Esophagus squamous epithelium (tissue), 5 donors: ENCODE measurements at regions not wholly inside any gene's neighbourhood (a gene's known extent, or its start where the extent isn't known, plus 50 kb on each side); places are given as distances from the start of the nearest gene placed in this dataset.

Experiments
- DNase-seq: peaks from one replicate; lab custom pipeline; 2025; lab: John Stamatoyannopoulos, UW
- H3K27ac ChIP-seq, 4 donors: fragments of 200-600 bp; sonication (generic); one replicate each; pipeline ENCODE4 v1.5.1; 2016 to 2019; ENCODE audit warnings: mild to moderate bottlenecking in 1 of 4
- H3K27me3 ChIP-seq, 4 donors: fragments of 200-600 bp; sonication (generic); 1 replicate in 3 of 4; 2 replicates in 1 of 4; pipeline versions ENCODE4 v1.5.1 to v1.6.0; 2017 to 2021; ENCODE audit warnings: antibody characterized with exemption in 1 of 4
- H3K36me3 ChIP-seq, 3 donors: fragments of 200-600 bp; sonication (generic); one replicate each; pipeline ENCODE4 v1.5.1; 2016 to 2019
- H3K4me1 ChIP-seq, 3 donors: fragments of 200-600 bp; sonication (generic); one replicate each; pipeline ENCODE4 v1.5.1; 2017 to 2019
- H3K4me3 ChIP-seq, 4 donors: fragments of 200-600 bp; sonication (generic); 1 replicate in 3 of 4; 2 replicates in 1 of 4; pipeline ENCODE4 v1.5.1; 2016 to 2019; ENCODE audit warnings: mild to moderate bottlenecking in 2 of 4, moderate library complexity in 1 of 4
- H3K9me3 ChIP-seq, 3 donors: fragments of 200-600 bp; sonication (generic); one replicate each; pipeline ENCODE4 v1.5.1; 2016 to 2019
- CTCF ChIP-seq, 6 experiments: fragments of 450-650 bp in 4 of 6; fragments of 200-600 bp in 2 of 6; sonication (generic) in 2 of 6; IDR thresholded peaks; one replicate each; pipeline ENCODE4 v1.5.1; 2016 to 2019; ENCODE audit warnings: antibody characterized with exemption in 6 of 6, mild to moderate bottlenecking in 4 of 6, moderate library complexity in 4 of 6
- POLR2A ChIP-seq, 4 donors: fragments of 450-650 bp; IDR thresholded peaks; one replicate each; pipeline ENCODE4 v1.6.1; 2017; ENCODE audit warnings: antibody characterized with exemption in 4 of 4, mild to moderate bottlenecking in 4 of 4, moderate library complexity in 3 of 4
- WGBS, 2 donors: methylation state at CpG; one replicate each; pipeline ENCODE4 v1.1.5; 2018; 5-methylcytosine and 5-hydroxymethylcytosine counted together
- intact Hi-C: fragments of 100-400 bp; cut with DNase I; formaldehyde crosslinking; loops from one replicate; pipeline ENCODE4 v1.15.0; 2022
- donor health status: DM: yes; HTN: yes; CAD: no.

- no peaks in the 10 kb centered on the region for H3K36me3 ChIP-seq
- H3K27me3 ChIP-seq = peaks cover 0 to 72% (median 0%) of the 10 kb centered on the region in 4 donors
- TF ChIP-seq CTCF (IDR thresholded peaks at IDR 0.05) (no peak), POLR2A (IDR thresholded peaks at IDR 0.05) (no peak)
- intact Hi-C loops = no loop called here
- no peak for DNase-seq
- 67 to 68% methylated on average over 4 of the region's 4 CpGs for WGBS, 2 donors
- H3K9me3 ChIP-seq = no peaks in the 10 kb centered on the region
- H3K4me3 ChIP-seq = no peak overlapping the region
- H3K4me1 ChIP-seq = peaks cover 0 to 24% (median 0%) of the 10 kb centered on the region in 3 donors
- H3K27ac ChIP-seq = no peak overlapping the region
Measured at GRCh38 chr12:69094606-69095216, 144.7 kb upstream of the CPSF6 start.

GRCh38 chr12:69095765-69096477 lies 143.4 kb upstream of the CPSF6 start:
- TF ChIP-seq CTCF (IDR thresholded peaks at IDR 0.05) = no peak
- no peak for TF ChIP-seq POLR2A (IDR thresholded peaks at IDR 0.05)
- H3K27me3 ChIP-seq = peaks cover 0 to 71% (median 0%) of the 10 kb centered on the region in 4 donors
- intact Hi-C loops = no loop called here
- H3K9me3 ChIP-seq = no peaks in the 10 kb centered on the region
- no peak overlapping the region for H3K4me3 ChIP-seq
- DNase-seq = no peak
- peaks cover 0 to 24% (median 0%) of the 10 kb centered on the region in 3 donors for H3K4me1 ChIP-seq
- 71 to 78% methylated on average over 9 of the region's 9 CpGs for WGBS, 2 donors
- no peak overlapping the region for H3K27ac ChIP-seq
- H3K36me3 ChIP-seq = no peaks in the 10 kb centered on the region

- Histone ChIP-seq H3K27me3 (peaks cover 0 to 67% (median 0%) of the 10 kb centered on the region in 4 donors), H3K4me1 (peaks cover 0 to 24% (median 0%) of the 10 kb centered on the region in 3 donors), H3K27ac (no peak overlapping the region), H3K36me3 (no peaks in the 10 kb centered on the region), H3K4me3 (no peak overlapping the region), H3K9me3 (no peaks in the 10 kb centered on the region)
- no peak for TF ChIP-seq CTCF (IDR thresholded peaks at IDR 0.05)
- no peak for TF ChIP-seq POLR2A (IDR thresholded peaks at IDR 0.05)
- no peak for DNase-seq
- intact Hi-C loops = no loop called here
- 5 to 13% methylated on average over 1 of the region's 1 CpG for WGBS, 2 donors
Measured at GRCh38 chr12:69096669-69097335, 142.6 kb upstream of the CPSF6 start.

GRCh38 chr12:69097619-69098368 lies 141.6 kb upstream of the CPSF6 start:
- no peaks in the 10 kb centered on the region for H3K36me3 ChIP-seq
- peaks cover 0 to 58% (median 0%) of the 10 kb centered on the region in 4 donors for H3K27me3 ChIP-seq
- 33 to 37% methylated on average over 5 to 6 of the region's 6 CpGs for WGBS, 2 donors
- peaks cover 0 to 24% (median 0%) of the 10 kb centered on the region in 3 donors for H3K4me1 ChIP-seq
- H3K9me3 ChIP-seq = no peaks in the 10 kb centered on the region
- no peak for DNase-seq
- TF ChIP-seq CTCF (IDR thresholded peaks at IDR 0.05) = no peak
- no peak for TF ChIP-seq POLR2A (IDR thresholded peaks at IDR 0.05)
- H3K4me3 ChIP-seq = no peak overlapping the region
- intact Hi-C loops = no loop called here
- no peak overlapping the region for H3K27ac ChIP-seq
